Osteoblast (primary cell): ENCODE measurements at regions not wholly inside any gene's neighbourhood (a gene's known extent, or its start where the extent isn't known, plus 50 kb on each side); places are given as distances from the start of the nearest gene placed in this dataset.
"Not testable (repeated sequence)": the region's sequence is repeated elsewhere in the genome, so short reads cannot be mapped to it uniquely, and the experiment has no call there.

Experiments
- DNase-seq: peaks from one replicate; pipeline ENCODE4 v3.0.0; 2011; ENCODE audit warnings: low spot score, mixed read lengths; ENCODE audit not compliant: insufficient read length; ENCODE audit errors: missing footprints
- H2AFZ ChIP-seq: 2 replicates; pipeline ENCODE4 v1.6.0; 2011; ENCODE audit warnings: mild to moderate bottlenecking, low read length
- H3K27ac ChIP-seq: 2 replicates; pipeline ENCODE4 v1.5.1; 2011; ENCODE audit warnings: mild to moderate bottlenecking, low read depth, low read length, moderate library complexity
- H3K27me3 ChIP-seq: 2 replicates; pipeline ENCODE4 v1.6.0; 2012; ENCODE audit warnings: mild to moderate bottlenecking, control low read depth, inconsistent platforms, low read length, moderate library complexity; ENCODE audit not compliant: insufficient read depth
- H3K36me3 ChIP-seq: 2 replicates; pipeline ENCODE4 v1.5.1; 2011; ENCODE audit warnings: mild to moderate bottlenecking, low read length, control low read depth, moderate library complexity; ENCODE audit not compliant: insufficient read depth
- H3K4me1 ChIP-seq: 2 replicates; pipeline ENCODE4 v1.5.1; 2011; ENCODE audit warnings: mild to moderate bottlenecking, low read length, control low read depth, moderate library complexity; ENCODE audit not compliant: insufficient read depth
- H3K4me2 ChIP-seq: 2 replicates; pipeline ENCODE4 v1.6.0; 2011; ENCODE audit warnings: mild to moderate bottlenecking, low read length; ENCODE audit not compliant: insufficient read depth
- H3K4me3 ChIP-seq: fragments of 200-600 bp; sonication (generic); 3 replicates; pipeline ENCODE4 v1.5.1; 2012; ENCODE audit warnings: mild to moderate bottlenecking, low read length, inconsistent platforms; ENCODE audit not compliant: insufficient read depth
- H3K79me2 ChIP-seq: 2 replicates; pipeline ENCODE4 v1.6.0; 2012; ENCODE audit warnings: mild to moderate bottlenecking, low read length, control low read depth, inconsistent platforms; ENCODE audit not compliant: insufficient read depth
- H3K9me3 ChIP-seq: 2 replicates; pipeline ENCODE4 v1.5.1; 2011; ENCODE audit warnings: low read depth, low read length, control low read depth
- H4K20me1 ChIP-seq: 2 replicates; pipeline ENCODE4 v1.6.0; 2012; ENCODE audit warnings: mild to moderate bottlenecking, low read length, control low read depth; ENCODE audit not compliant: insufficient read depth
- TF ChIP-seq, protein P1 (sequence below): IDR thresholded peaks from 2 replicates; pipeline ENCODE4 v1.5.1; 2011; ENCODE audit warnings: mild to moderate bottlenecking, low read depth, low read length, moderate library complexity; ENCODE audit errors: extremely low read depth

DNA sequence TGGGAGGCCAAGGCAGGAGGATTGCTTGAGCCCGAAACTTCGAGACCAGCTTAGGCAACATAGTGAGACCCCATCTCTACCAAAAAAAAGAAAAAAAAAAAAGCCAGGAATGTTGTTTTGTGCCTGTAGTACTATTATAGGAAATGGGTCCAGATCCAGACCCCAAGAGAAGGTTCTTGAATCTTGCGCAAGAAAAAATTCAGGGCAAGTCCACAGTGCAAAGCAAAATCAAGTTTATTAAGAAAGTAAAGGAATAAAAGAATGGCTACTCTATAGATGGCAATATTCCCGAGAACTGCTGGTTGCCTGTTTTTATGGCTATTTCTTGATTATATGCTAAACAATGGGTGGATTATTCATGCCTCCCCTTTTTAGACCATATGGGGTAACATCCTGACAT is 51.2 kb upstream of the RDX start:
- Histone ChIP-seq H4K20me1 (no peaks in the 10 kb centered on the region), H2AFZ (no peak overlapping the region), H3K4me1 (no peaks in the 10 kb centered on the region), H3K27ac (no peak overlapping the region), H3K4me3 (no peak overlapping the region), H3K4me2 (no peak overlapping the region), H3K79me2 (no peaks in the 10 kb centered on the region), H3K36me3 (no peaks in the 10 kb centered on the region), H3K9me3 (no peaks in the 10 kb centered on the region), H3K27me3 (no peaks in the 10 kb centered on the region)
- DNase-seq, result no peak
- TF ChIP-seq, protein P1, sequence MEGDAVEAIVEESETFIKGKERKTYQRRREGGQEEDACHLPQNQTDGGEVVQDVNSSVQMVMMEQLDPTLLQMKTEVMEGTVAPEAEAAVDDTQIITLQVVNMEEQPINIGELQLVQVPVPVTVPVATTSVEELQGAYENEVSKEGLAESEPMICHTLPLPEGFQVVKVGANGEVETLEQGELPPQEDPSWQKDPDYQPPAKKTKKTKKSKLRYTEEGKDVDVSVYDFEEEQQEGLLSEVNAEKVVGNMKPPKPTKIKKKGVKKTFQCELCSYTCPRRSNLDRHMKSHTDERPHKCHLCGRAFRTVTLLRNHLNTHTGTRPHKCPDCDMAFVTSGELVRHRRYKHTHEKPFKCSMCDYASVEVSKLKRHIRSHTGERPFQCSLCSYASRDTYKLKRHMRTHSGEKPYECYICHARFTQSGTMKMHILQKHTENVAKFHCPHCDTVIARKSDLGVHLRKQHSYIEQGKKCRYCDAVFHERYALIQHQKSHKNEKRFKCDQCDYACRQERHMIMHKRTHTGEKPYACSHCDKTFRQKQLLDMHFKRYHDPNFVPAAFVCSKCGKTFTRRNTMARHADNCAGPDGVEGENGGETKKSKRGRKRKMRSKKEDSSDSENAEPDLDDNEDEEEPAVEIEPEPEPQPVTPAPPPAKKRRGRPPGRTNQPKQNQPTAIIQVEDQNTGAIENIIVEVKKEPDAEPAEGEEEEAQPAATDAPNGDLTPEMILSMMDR, result no peak

GRCh38 chr11:110349138-110349996 is 53.0 kb upstream of the RDX start:
- Histone ChIP-seq H3K79me2 (no peaks in the 10 kb centered on the region), H4K20me1 (no peaks in the 10 kb centered on the region), H2AFZ (peak overlapping the region; percentile 28), H3K4me1 (no peaks in the 10 kb centered on the region), H3K27ac (no peak overlapping the region), H3K9me3 (no peaks in the 10 kb centered on the region), H3K27me3 (no peaks in the 10 kb centered on the region), H3K4me2 (no peak overlapping the region), H3K4me3 (no peak overlapping the region), H3K36me3 (no peaks in the 10 kb centered on the region)
- no peak for DNase-seq
- TF ChIP-seq, protein P1, result no peak

DNA sequence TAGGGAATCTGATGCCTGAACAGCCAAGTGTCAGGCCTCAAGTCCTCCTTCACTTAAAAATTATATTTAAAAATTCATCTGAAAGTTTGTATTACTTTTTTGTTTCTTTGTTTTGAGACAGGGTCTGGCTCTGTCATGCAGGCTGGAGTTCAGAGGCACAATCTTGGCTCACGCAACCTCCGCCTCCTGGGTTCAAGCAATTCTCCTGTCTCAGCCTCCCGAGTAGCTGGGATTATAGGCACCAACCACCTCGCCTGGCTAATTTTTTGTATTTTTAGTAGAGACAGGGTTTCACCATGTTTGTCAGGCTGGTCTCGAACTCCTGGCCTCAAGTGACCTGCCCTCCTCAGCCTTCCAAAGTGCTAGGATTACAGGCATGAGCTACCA is 53.6 kb upstream of the RDX start:
- not testable (repeated sequence) for DNase-seq, H4K20me1 ChIP-seq, H3K4me2 ChIP-seq, H3K9me3 ChIP-seq, H3K36me3 ChIP-seq, H3K4me3 ChIP-seq, H3K79me2 ChIP-seq, H3K4me1 ChIP-seq, H3K27ac ChIP-seq, H3K27me3 ChIP-seq
- H2AFZ ChIP-seq, result peak overlapping the region; percentile 6

GRCh38 chr11:110355011-110355744 is 58.8 kb upstream of the RDX start:
- H3K36me3 ChIP-seq, result no peaks in the 10 kb centered on the region
- TF ChIP-seq, protein P1, result no peak
- DNase-seq, result no peak
- H3K9me3 ChIP-seq, result no peaks in the 10 kb centered on the region
- H3K27ac ChIP-seq, result no peak overlapping the region
- no peaks in the 10 kb centered on the region for H3K79me2 ChIP-seq
- H2AFZ ChIP-seq, result no peak overlapping the region
- no peaks in the 10 kb centered on the region for H3K27me3 ChIP-seq
- H4K20me1 ChIP-seq, result no peaks in the 10 kb centered on the region
- H3K4me3 ChIP-seq, result no peak overlapping the region
- H3K4me2 ChIP-seq, result no peak overlapping the region
- peaks cover 13% of the 10 kb centered on the region for H3K4me1 ChIP-seq
